Endodermal cell (in vitro differentiated cells): ENCODE measurements at regions not wholly inside any gene's neighbourhood (a gene's known extent, or its start where the extent isn't known, plus 50 kb on each side); places are given as distances from the start of the nearest gene placed in this dataset.

Experiments
- DNase-seq: peaks from one replicate; pipeline ENCODE4 v3.0.0-alpha.2; 2017
- H3K27ac ChIP-seq: 2 replicates; pipeline ENCODE4 v1.5.1; 2013; ENCODE audit warnings: mild to moderate bottlenecking, low read depth, low read length, moderate library complexity
- H3K27me3 ChIP-seq: 2 replicates; pipeline ENCODE4 v1.6.1; 2013; ENCODE audit warnings: mild to moderate bottlenecking, low read length, moderate library complexity; ENCODE audit not compliant: insufficient read depth, control insufficient read depth, poor library complexity, severe bottlenecking
- H3K36me3 ChIP-seq: 2 replicates; pipeline ENCODE4 v1.7.0; 2013; ENCODE audit warnings: mild to moderate bottlenecking, low read length, moderate library complexity; ENCODE audit not compliant: control insufficient read depth, insufficient read depth
- H3K4me1 ChIP-seq: one replicate; pipeline ENCODE4 v1.7.0; 2013; ENCODE audit warnings: low read length; ENCODE audit not compliant: control insufficient read depth, insufficient read depth
- H3K4me3 ChIP-seq: 2 replicates; pipeline ENCODE4 v1.5.1; 2013; ENCODE audit warnings: mild to moderate bottlenecking, low read length, moderate library complexity
- H3K9ac ChIP-seq: 2 replicates; pipeline ENCODE4 v1.6.1; 2013; ENCODE audit warnings: mild to moderate bottlenecking, low read length, moderate library complexity; ENCODE audit not compliant: poor library complexity, severe bottlenecking; ENCODE audit errors: extremely low read depth
- H3K9me3 ChIP-seq: 2 replicates; pipeline ENCODE4 v1.6.1; 2013; ENCODE audit warnings: mild to moderate bottlenecking, low read length, moderate library complexity; ENCODE audit not compliant: control insufficient read depth
- H3K27ac Mint-ChIP-seq: 2 replicates; pipeline ENCODE4 v1.8.0; 2020; ENCODE audit warnings: mixed read lengths
- H3K27me3 Mint-ChIP-seq: 2 replicates; pipeline ENCODE4 v1.8.0; 2021; ENCODE audit warnings: mild to moderate bottlenecking, mixed read lengths; ENCODE audit not compliant: insufficient read depth
- H3K36me3 Mint-ChIP-seq: 2 replicates; pipeline ENCODE4 v1.8.0; 2020; ENCODE audit warnings: low read depth, mixed read lengths
- H3K4me1 Mint-ChIP-seq: 2 replicates; pipeline ENCODE4 v1.8.0; 2020; ENCODE audit warnings: mixed read lengths
- H3K4me3 Mint-ChIP-seq: 2 replicates; pipeline ENCODE4 v1.8.0; 2020; ENCODE audit warnings: mild to moderate bottlenecking, moderate library complexity, mixed read lengths
- H3K9me3 Mint-ChIP-seq: 2 replicates; pipeline ENCODE4 v1.8.0; 2020; ENCODE audit warnings: mild to moderate bottlenecking, mixed read lengths
- WGBS, 2 experiments: methylation state at CpG; one replicate each; pipeline versions ENCODE4 v1.1.5 to v1.1.7; 2013; ENCODE audit warnings: missing lambda C conversion rate in 2 of 2, mixed read lengths in 1 of 2; ENCODE audit not compliant: insufficient coverage in 1 of 2, insufficient read length in 1 of 2; 5-methylcytosine and 5-hydroxymethylcytosine counted together
- TF ChIP-seq, protein P1 (sequence below): fragments of 200-600 bp; sonication (generic); conservative IDR thresholded peaks from 2 replicates; pipeline ENCODE4 v1.5.0; 2021; ENCODE audit warnings: antibody characterized with exemption, mild to moderate bottlenecking

DNA sequence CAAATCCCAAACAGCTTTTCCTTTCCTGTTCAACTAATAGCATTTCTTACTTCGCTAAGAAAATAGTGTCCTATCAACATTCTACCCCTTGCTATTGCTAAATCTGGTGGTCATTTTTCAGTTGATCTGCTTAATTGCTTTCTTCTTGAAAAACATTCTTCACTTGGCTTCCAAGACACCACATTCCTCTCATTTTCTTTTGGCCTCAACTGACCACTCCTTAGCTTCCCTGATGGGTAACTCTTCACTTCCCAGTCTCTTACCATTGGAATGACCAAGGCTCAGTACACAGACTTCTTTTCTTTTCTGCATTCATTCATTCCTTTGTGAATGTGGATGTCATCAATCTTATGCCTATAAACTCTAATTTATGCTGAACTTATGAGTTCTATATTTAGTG, 230.8 kb upstream of the CDH2 start:
- no peaks in the 10 kb centered on the region for H3K9me3 ChIP-seq
- H3K27me3 ChIP-seq = no peaks in the 10 kb centered on the region
- no peak overlapping the region for H3K27ac Mint-ChIP-seq
- H3K36me3 ChIP-seq = no peaks in the 10 kb centered on the region
- 88 to 95% methylated on average over 1 of the region's 1 CpG for WGBS, 2 experiments
- H3K4me3 Mint-ChIP-seq = no peak overlapping the region
- no peak for DNase-seq
- TF ChIP-seq, protein P1, sequence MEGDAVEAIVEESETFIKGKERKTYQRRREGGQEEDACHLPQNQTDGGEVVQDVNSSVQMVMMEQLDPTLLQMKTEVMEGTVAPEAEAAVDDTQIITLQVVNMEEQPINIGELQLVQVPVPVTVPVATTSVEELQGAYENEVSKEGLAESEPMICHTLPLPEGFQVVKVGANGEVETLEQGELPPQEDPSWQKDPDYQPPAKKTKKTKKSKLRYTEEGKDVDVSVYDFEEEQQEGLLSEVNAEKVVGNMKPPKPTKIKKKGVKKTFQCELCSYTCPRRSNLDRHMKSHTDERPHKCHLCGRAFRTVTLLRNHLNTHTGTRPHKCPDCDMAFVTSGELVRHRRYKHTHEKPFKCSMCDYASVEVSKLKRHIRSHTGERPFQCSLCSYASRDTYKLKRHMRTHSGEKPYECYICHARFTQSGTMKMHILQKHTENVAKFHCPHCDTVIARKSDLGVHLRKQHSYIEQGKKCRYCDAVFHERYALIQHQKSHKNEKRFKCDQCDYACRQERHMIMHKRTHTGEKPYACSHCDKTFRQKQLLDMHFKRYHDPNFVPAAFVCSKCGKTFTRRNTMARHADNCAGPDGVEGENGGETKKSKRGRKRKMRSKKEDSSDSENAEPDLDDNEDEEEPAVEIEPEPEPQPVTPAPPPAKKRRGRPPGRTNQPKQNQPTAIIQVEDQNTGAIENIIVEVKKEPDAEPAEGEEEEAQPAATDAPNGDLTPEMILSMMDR = no peak
- H3K27ac ChIP-seq = no peak overlapping the region
- H3K9me3 Mint-ChIP-seq = no peaks in the 10 kb centered on the region
- no peaks in the 10 kb centered on the region for H3K27me3 Mint-ChIP-seq
- H3K4me1 ChIP-seq = no peaks in the 10 kb centered on the region
- H3K9ac ChIP-seq = no peak overlapping the region
- H3K36me3 Mint-ChIP-seq = no peaks in the 10 kb centered on the region
- H3K4me3 ChIP-seq = no peak overlapping the region
- no peaks in the 10 kb centered on the region for H3K4me1 Mint-ChIP-seq

DNA sequence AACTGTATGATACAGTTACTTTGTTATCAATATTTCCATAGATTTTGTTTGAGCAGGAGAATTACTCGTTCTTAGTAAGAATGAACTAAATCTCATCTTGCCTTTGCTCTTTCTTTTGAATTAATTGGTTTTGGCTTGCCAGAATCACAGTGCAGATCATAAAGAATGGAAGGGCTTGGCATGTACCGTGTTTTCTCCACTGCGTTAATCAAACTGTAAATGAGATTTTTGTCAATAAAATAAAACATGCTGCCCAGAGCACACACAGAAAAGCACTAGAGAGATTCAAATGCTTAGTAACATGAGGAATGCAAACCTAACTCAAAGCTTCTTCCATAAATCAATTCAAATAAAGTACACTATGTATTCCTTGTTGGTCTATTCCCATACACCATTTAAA, 229.6 kb upstream of the CDH2 start:
- Histone ChIP-seq H3K9me3 (no peaks in the 10 kb centered on the region), H3K4me3 (no peak overlapping the region), H3K36me3 (no peaks in the 10 kb centered on the region), H3K9ac (no peak overlapping the region), H3K4me1 (no peaks in the 10 kb centered on the region), H3K27ac (no peak overlapping the region), H3K27me3 (no peaks in the 10 kb centered on the region)
- DNase-seq = no peak
- no peak overlapping the region for H3K27ac Mint-ChIP-seq
- H3K36me3 Mint-ChIP-seq = no peaks in the 10 kb centered on the region
- no peaks in the 10 kb centered on the region for H3K27me3 Mint-ChIP-seq
- no peaks in the 10 kb centered on the region for H3K4me1 Mint-ChIP-seq
- no peak overlapping the region for H3K4me3 Mint-ChIP-seq
- WGBS, 2 experiments = 57 to 67% methylated on average over 3 of the region's 3 CpGs
- TF ChIP-seq, protein P1 = no peak
- H3K9me3 Mint-ChIP-seq = no peaks in the 10 kb centered on the region

DNA sequence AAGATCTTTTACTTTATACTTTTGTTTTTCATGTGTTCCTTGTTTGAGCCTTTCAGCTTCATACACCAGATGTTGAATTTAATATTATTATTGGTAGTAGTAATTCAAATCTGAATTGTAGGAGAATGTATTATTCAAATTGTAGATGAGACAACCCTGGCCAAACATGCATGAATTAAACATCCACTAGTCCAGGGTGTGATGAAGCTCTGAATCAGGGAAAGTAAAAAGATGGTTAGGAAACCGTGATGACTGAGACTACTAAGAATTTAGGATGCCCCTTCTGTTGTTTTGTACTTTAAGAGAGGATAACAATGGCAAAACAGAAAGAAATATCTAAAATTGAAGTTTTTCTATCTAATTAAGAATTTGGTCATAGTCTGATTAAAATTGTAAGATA, 227.8 kb upstream of the CDH2 start:
- Histone ChIP-seq H3K9me3 (no peaks in the 10 kb centered on the region), H3K9ac (no peak overlapping the region), H3K4me3 (no peak overlapping the region), H3K27me3 (no peaks in the 10 kb centered on the region), H3K4me1 (no peaks in the 10 kb centered on the region), H3K27ac (no peak overlapping the region), H3K36me3 (no peaks in the 10 kb centered on the region)
- Mint-ChIP-seq H3K36me3 (no peaks in the 10 kb centered on the region), H3K27me3 (no peaks in the 10 kb centered on the region), H3K4me1 (no peaks in the 10 kb centered on the region), H3K4me3 (no peak overlapping the region), H3K27ac (no peak overlapping the region), H3K9me3 (no peaks in the 10 kb centered on the region)
- no peak for DNase-seq
- TF ChIP-seq, protein P1 = no peak
- WGBS, 2 experiments = 89% methylated on average over 1 of the region's 1 CpG; no CpG with 5 or more reads in 1 of the 2 experiments
